ENCODE measurements at regions not wholly inside any gene's neighbourhood (a gene's known extent, or its start where the extent isn't known, plus 50 kb on each side); places are given as distances from the start of the nearest gene placed in this dataset.

DNA sequence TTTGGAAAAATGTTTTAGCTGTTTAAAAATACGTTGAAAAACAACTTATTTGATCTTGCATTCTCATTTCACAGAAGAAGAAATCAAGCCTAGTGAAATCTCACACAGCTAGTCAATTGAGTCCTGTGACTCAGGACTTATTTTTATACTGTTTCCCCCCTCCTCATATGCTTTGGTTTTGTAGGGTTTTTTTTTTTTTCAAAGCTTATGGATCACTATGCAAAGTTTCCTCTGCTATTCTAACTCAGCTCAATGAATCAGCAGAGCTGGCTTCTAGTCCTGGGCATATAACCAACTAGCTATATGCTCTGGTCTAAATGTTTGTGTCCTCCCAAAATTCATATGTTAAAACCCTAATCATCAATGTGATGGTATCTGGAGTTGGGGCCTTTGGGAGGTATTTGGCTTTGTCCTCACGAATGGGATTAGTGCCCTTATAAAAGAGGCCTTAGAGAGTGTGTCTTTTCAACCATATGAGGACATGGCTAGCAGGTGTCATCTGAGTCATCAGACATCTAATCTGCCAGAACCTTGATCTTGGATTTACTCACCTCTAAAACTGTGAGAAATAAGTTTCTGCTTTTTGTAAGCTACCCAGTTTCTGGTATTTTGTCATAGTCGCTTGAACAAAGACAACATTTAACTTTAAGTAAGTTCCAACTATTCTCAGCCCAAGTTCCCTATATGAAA lies 317.2 kb upstream of the C1orf87 start:
- TF ChIP-seq CTCF (IDR thresholded peaks at IDR 0.05; ENCODE audit: extremely low read depth, missing control alignments), result no peak

DNA sequence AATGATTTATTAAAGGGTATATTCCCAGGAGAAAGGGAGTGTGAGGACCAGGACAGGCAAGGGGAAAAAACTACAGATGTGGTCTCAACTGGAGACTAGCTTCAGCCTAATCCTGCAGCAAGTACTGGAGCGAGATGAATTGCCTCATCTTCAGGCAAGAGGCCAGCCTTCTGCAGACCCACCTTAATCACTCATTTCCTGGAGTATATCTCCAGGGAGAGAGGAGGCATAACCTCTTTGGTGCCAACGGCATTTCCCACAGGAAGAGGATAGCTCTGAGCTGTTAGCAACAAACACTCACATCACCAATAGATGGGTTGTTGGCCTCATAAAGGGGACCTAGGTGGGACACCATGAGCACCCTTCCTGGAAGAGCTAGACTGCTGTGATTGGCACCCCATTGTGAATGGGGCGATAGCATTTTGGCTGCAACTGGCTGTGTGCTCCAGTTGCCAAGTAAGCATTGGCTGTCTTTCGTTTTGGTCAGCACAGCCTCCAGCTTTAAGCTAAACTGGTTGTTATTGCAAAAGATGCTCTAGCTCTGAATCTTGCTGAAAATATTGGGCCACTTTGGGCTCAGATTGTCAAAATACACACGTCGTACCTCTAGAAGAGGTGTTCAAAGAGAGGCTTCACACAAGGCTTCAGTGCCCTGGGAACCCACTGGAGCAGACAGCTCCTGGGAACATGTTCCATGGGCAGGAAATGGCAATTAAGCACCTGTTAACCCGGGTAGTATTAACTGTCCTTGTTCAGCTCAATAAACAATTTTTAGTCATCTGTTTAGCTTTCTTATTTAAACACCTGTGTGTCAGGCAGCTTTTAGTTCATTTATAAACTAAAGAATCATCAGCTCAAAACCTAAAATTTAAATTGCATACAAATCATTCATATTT lies 314.8 kb upstream of the C1orf87 start:
- DNase-seq (ENCODE audit: low spot score), result no peak
- TF ChIP-seq CTCF (IDR thresholded peaks at IDR 0.05; ENCODE audit: extremely low read depth, missing control alignments), result no peak

More for the DNA sequence above, 317.2 kb upstream of the C1orf87 start:
- no peak for DNase-seq (ENCODE audit: low spot score)

DNA sequence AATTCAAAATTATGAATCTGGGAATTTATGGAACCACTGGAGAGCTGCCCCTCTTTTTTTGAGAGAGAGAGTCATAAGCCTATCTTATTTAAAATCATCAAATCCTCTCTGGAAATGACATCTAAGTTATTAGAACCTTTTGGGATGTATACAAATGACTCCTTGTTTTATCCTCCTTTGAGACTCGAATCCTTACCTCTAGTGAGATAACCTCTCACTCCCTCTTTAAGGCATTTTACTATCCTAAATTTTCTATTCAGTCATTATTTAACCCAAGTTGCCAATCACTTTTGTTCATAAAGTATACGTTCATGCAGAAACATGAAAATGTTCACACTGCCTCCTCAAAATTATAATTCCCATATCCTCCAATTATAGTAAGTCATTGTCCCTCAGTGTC lies 313.6 kb upstream of the C1orf87 start:
- no peak for TF ChIP-seq CTCF (IDR thresholded peaks at IDR 0.05; ENCODE audit: extremely low read depth, missing control alignments)

DNA sequence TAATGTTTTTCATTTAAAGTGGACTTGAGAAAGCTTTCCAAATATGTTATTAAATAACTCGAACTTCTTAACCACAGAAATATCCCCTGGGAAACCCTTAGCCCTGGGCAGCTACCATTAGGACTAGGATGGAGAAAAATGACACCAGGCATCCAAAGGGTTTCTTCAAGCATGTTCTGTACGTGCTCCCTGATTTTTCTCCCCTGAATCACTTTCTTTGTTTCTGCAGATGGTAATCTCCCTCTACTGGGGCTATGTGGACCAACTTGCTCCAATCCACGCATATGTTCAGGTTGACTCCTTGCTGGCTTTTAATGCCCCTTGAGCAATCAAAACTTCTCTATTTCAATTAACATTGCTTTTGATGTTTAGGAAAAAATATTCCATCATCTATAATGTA lies 312.7 kb upstream of the C1orf87 start:
- TF ChIP-seq CTCF (IDR thresholded peaks at IDR 0.05; ENCODE audit: extremely low read depth, missing control alignments), result no peak
- DNase-seq (ENCODE audit: low spot score), result no peak

More for the DNA sequence above, 313.6 kb upstream of the C1orf87 start:
- no peak for DNase-seq (ENCODE audit: low spot score)

DNA sequence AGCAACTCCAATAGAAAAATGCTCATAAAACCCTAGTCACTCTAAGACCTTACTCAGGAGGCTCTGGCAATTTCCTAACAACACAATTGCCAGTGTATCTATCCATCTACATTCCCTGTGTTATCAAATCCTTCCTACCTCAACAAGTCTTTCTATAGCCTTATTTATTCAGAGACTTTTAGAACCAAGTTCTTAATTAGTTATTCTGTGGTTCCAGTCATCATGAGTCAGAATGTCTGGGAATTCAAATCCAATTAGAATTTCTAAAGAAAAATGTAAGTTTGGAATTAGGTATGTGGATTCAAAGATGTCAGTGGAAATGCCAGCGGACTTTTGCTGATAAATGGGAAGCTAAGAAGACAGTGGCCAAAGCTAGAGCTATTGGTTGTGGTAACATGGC lies 302.6 kb upstream of the C1orf87 start:
- no peak for TF ChIP-seq CTCF (IDR thresholded peaks at IDR 0.05; ENCODE audit: extremely low read depth, missing control alignments)
- DNase-seq (ENCODE audit: low spot score), result no peak

GRCh38 chr1:60374537-60374936 lies 301.0 kb upstream of the C1orf87 start:
- no peak for TF ChIP-seq CTCF (IDR thresholded peaks at IDR 0.05; ENCODE audit: extremely low read depth, missing control alignments)

DNA sequence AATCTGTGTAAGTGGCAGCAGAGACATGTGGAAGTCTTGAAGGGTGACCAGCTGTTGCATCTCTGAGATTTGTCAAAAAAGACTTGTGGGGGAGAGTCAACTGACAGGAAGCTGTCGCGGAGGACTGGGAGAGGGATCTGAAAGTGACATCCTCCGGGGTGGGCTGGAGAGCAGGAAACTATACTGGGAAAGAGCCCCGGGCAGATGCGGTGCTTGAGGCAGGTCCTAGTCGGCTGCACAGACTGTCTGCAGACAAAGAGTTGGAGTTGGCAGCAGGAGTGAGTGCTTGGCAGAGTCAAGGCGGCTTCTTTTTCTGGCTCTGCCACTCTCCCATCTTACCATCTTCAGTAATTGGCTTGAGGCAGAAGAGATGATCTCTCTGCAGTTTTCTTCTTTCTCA lies 294.0 kb upstream of the C1orf87 start:
- TF ChIP-seq CTCF (IDR thresholded peaks at IDR 0.05; ENCODE audit: extremely low read depth, missing control alignments), result no peak
- no peak for DNase-seq (ENCODE audit: low spot score)

More at GRCh38 chr1:60374537-60374936, 301.0 kb upstream of the C1orf87 start:
- no peak for DNase-seq (ENCODE audit: low spot score)
